ENCODE measurements at regions not wholly inside any gene's neighbourhood (a gene's known extent, or its start where the extent isn't known, plus 50 kb on each side); places are given as distances from the start of the nearest gene placed in this dataset.

GRCh38 chr1:195768377-195768776, 839.9 kb downstream of the KCNT2 start:
- Histone ChIP-seq H3K27me3 (ENCODE audit: insufficient read depth, low read length, poor library complexity) (no peaks in the 10 kb centered on the region), H3K4me1 (ENCODE audit: insufficient read depth, low read length) (no peaks in the 10 kb centered on the region), H3K27ac (ENCODE audit: low read length) (no peak overlapping the region), H3K9ac (ENCODE audit: low read depth, low read length) (no peak overlapping the region), H3K4me2 (ENCODE audit: insufficient read depth, low read length) (no peak overlapping the region), H3K9me3 (ENCODE audit: insufficient read depth, low read length, severe bottlenecking) (no peaks in the 10 kb centered on the region), H3K79me2 (ENCODE audit: insufficient read depth, low read length) (no peaks in the 10 kb centered on the region), H2AFZ (ENCODE audit: low read depth, low read length) (no peak overlapping the region), H3K36me3 (ENCODE audit: insufficient read depth, low read length) (no peaks in the 10 kb centered on the region), H4K20me1 (ENCODE audit: insufficient read depth, low read length) (no peaks in the 10 kb centered on the region), H3K4me3 (ENCODE audit: low read depth in 1 of 2, low read length in 2 of 2) (no peak overlapping the region)
- DNase-seq, result no peak
- ATAC-seq (ENCODE audit: insufficient read depth, low read depth), result no peak
- TF ChIP-seq CTCF (IDR thresholded peaks at IDR 0.05; ENCODE audit: borderline replicate concordance, extremely low read depth, low read length, poor library complexity, severe bottlenecking), result no peak
- TF ChIP-seq EZH2 (IDR thresholded peaks at IDR 0.05; ENCODE audit: borderline replicate concordance, low read depth, low read length, severe bottlenecking), result no peak

DNA sequence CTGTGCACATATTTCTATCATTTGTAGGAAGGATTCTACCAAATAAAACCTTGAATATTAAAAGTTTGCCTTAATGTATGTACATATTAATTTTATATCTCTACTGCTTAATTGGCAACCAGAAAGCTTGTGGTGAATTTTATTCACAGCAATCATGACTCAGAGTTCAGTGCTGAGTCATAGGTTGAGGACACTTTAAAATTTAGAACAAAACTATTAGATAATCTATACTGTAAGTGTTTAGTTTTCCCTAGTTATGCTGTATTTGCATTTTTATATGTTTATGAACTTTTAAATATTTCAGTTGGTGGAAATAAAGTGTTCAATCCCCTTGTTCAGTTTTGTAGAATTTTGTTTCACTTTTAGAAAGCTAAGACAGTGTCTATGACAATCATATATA, 841.5 kb downstream of the KCNT2 start:
- ATAC-seq (ENCODE audit: insufficient read depth, low read depth) (no peak), DNase-seq (no peak)
- no peak overlapping the region for H3K4me3 ChIP-seq (ENCODE audit: low read depth in 1 of 2, low read length in 2 of 2)
- no peak overlapping the region for H2AFZ ChIP-seq (ENCODE audit: low read depth, low read length)
- H4K20me1 ChIP-seq (ENCODE audit: insufficient read depth, low read length), result no peaks in the 10 kb centered on the region
- TF ChIP-seq CTCF (IDR thresholded peaks at IDR 0.05; ENCODE audit: borderline replicate concordance, extremely low read depth, low read length, poor library complexity, severe bottlenecking) (no peak), EZH2 (IDR thresholded peaks at IDR 0.05; ENCODE audit: borderline replicate concordance, low read depth, low read length, severe bottlenecking) (no peak)
- H3K79me2 ChIP-seq (ENCODE audit: insufficient read depth, low read length), result no peaks in the 10 kb centered on the region
- H3K4me2 ChIP-seq (ENCODE audit: insufficient read depth, low read length), result no peak overlapping the region
- no peak overlapping the region for H3K27ac ChIP-seq (ENCODE audit: low read length)
- no peaks in the 10 kb centered on the region for H3K4me1 ChIP-seq (ENCODE audit: insufficient read depth, low read length)
- no peaks in the 10 kb centered on the region for H3K27me3 ChIP-seq (ENCODE audit: insufficient read depth, low read length, poor library complexity)
- no peaks in the 10 kb centered on the region for H3K9me3 ChIP-seq (ENCODE audit: insufficient read depth, low read length, severe bottlenecking)
- no peak overlapping the region for H3K9ac ChIP-seq (ENCODE audit: low read depth, low read length)
- no peaks in the 10 kb centered on the region for H3K36me3 ChIP-seq (ENCODE audit: insufficient read depth, low read length)

- H3K36me3 ChIP-seq (ENCODE audit: insufficient read depth, low read length), result no peaks in the 10 kb centered on the region
- H3K27me3 ChIP-seq (ENCODE audit: insufficient read depth, low read length, poor library complexity), result no peaks in the 10 kb centered on the region
- no peak for ATAC-seq (ENCODE audit: insufficient read depth, low read depth)
- H3K4me3 ChIP-seq (ENCODE audit: low read depth in 1 of 2, low read length in 2 of 2), result no peak overlapping the region
- H3K4me1 ChIP-seq (ENCODE audit: insufficient read depth, low read length), result no peaks in the 10 kb centered on the region
- no peak overlapping the region for H3K4me2 ChIP-seq (ENCODE audit: insufficient read depth, low read length)
- H4K20me1 ChIP-seq (ENCODE audit: insufficient read depth, low read length), result no peaks in the 10 kb centered on the region
- no peak overlapping the region for H3K9ac ChIP-seq (ENCODE audit: low read depth, low read length)
- H3K79me2 ChIP-seq (ENCODE audit: insufficient read depth, low read length), result no peaks in the 10 kb centered on the region
- H3K27ac ChIP-seq (ENCODE audit: low read length), result no peak overlapping the region
- TF ChIP-seq EZH2 (IDR thresholded peaks at IDR 0.05; ENCODE audit: borderline replicate concordance, low read depth, low read length, severe bottlenecking), result no peak
- no peak for TF ChIP-seq CTCF (IDR thresholded peaks at IDR 0.05; ENCODE audit: borderline replicate concordance, extremely low read depth, low read length, poor library complexity, severe bottlenecking)
- no peak overlapping the region for H2AFZ ChIP-seq (ENCODE audit: low read depth, low read length)
- no peaks in the 10 kb centered on the region for H3K9me3 ChIP-seq (ENCODE audit: insufficient read depth, low read length, severe bottlenecking)
- DNase-seq, result no peak
These were observed 843.1 kb downstream of the KCNT2 start for GRCh38 chr1:195765099-195765498.

DNA sequence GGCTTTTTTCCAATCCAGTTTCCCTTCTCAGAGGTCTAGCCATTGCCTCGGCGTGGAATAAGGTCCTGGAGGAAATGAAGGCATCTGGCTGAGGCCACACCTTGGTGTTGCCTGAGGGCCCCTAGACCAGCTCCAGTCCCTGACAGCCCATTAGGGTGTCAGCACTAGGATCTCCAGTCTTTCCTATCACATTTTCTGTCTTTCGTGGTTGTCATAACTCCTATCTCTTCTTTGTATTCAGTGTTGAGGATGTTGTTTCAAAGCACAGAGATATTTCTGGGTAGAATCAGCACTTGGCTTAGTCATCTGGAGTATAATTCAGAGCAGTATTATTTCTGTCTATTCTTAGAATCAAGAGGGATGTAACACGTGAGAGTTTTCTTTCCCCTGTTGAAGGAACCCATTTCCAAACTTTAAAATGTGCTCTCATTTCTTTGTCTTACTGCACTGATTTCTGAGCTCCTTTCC, 844.3 kb downstream of the KCNT2 start:
- Histone ChIP-seq H3K36me3 (ENCODE audit: insufficient read depth, low read length) (no peaks in the 10 kb centered on the region), H3K79me2 (ENCODE audit: insufficient read depth, low read length) (no peaks in the 10 kb centered on the region), H2AFZ (ENCODE audit: low read depth, low read length) (no peak overlapping the region), H3K27ac (ENCODE audit: low read length) (no peak overlapping the region), H3K27me3 (ENCODE audit: insufficient read depth, low read length, poor library complexity) (no peaks in the 10 kb centered on the region), H3K4me2 (ENCODE audit: insufficient read depth, low read length) (no peak overlapping the region), H4K20me1 (ENCODE audit: insufficient read depth, low read length) (no peaks in the 10 kb centered on the region), H3K4me1 (ENCODE audit: insufficient read depth, low read length) (no peaks in the 10 kb centered on the region), H3K9ac (ENCODE audit: low read depth, low read length) (no peak overlapping the region), H3K9me3 (ENCODE audit: insufficient read depth, low read length, severe bottlenecking) (no peaks in the 10 kb centered on the region), H3K4me3 (ENCODE audit: low read depth in 1 of 2, low read length in 2 of 2) (no peak overlapping the region)
- no peak for TF ChIP-seq CTCF (IDR thresholded peaks at IDR 0.05; ENCODE audit: borderline replicate concordance, extremely low read depth, low read length, poor library complexity, severe bottlenecking)
- TF ChIP-seq EZH2 (IDR thresholded peaks at IDR 0.05; ENCODE audit: borderline replicate concordance, low read depth, low read length, severe bottlenecking), result no peak
- no peak for ATAC-seq (ENCODE audit: insufficient read depth, low read depth)
- DNase-seq, result no peak
